GM23248 (cell line): ENCODE measurements at regions not wholly inside any gene's neighbourhood (a gene's known extent, or its start where the extent isn't known, plus 50 kb on each side); places are given as distances from the start of the nearest gene placed in this dataset.
A peak's percentile ranks its signal among the peaks of the same experiment; 100 is the strongest.

Source experiments
- DNase-seq: peaks from one replicate; pipeline ENCODE4 v3.0.0-alpha.2; 2015
- H2AFZ ChIP-seq: fragments of 200-600 bp; sonication (generic); 2 replicates; pipeline ENCODE4 v1.6.1; 2016; ENCODE audit warnings: antibody characterized with exemption
- H3F3A ChIP-seq: fragments of 200-600 bp; sonication (generic); 2 replicates; pipeline ENCODE4 v1.6.1; 2016; ENCODE audit warnings: mild to moderate bottlenecking, antibody characterized with exemption, mixed run types; ENCODE audit not compliant: insufficient read depth
- H3K27ac ChIP-seq: fragments of 200-600 bp; sonication (generic); 2 replicates; pipeline ENCODE4 v1.5.1; 2016; ENCODE audit warnings: mild to moderate bottlenecking
- H3K27me3 ChIP-seq: fragments of 200-600 bp; sonication (generic); replicated peaks from 2 replicates; pipeline ENCODE4 v1.6.1; 2016; ENCODE audit warnings: mild to moderate bottlenecking; ENCODE audit not compliant: insufficient read depth
- H3K36me3 ChIP-seq: fragments of 200-600 bp; sonication (generic); 2 replicates; pipeline ENCODE4 v1.6.1; 2016; ENCODE audit warnings: low read depth, mild to moderate bottlenecking
- H3K4me1 ChIP-seq: fragments of 200-600 bp; sonication (generic); 2 replicates; pipeline ENCODE4 v1.6.1; 2016; ENCODE audit warnings: mild to moderate bottlenecking; ENCODE audit not compliant: insufficient read depth
- H3K4me2 ChIP-seq: fragments of 200-600 bp; sonication (generic); one replicate; pipeline ENCODE4 v1.6.1; 2016; ENCODE audit warnings: mild to moderate bottlenecking; ENCODE audit not compliant: unreplicated experiment
- H3K4me3 ChIP-seq: fragments of 200-600 bp; sonication (generic); 2 replicates; pipeline ENCODE4 v1.5.1; 2016; ENCODE audit warnings: mild to moderate bottlenecking
- H3K79me2 ChIP-seq: fragments of 200-600 bp; sonication (generic); 2 replicates; pipeline ENCODE4 v1.6.1; 2016; ENCODE audit warnings: mild to moderate bottlenecking; ENCODE audit not compliant: insufficient read depth
- H3K9ac ChIP-seq: fragments of 200-600 bp; sonication (generic); 2 replicates; pipeline ENCODE4 v1.6.1; 2016; ENCODE audit warnings: mild to moderate bottlenecking
- H3K9me2 ChIP-seq: fragments of 200-600 bp; sonication (generic); 2 replicates; pipeline ENCODE4 v1.6.1; 2016; ENCODE audit warnings: mixed run types, mild to moderate bottlenecking, moderate library complexity; ENCODE audit not compliant: insufficient read depth
- H3K9me3 ChIP-seq: fragments of 200-600 bp; sonication (generic); one replicate; pipeline ENCODE4 v1.6.1; 2017; ENCODE audit warnings: low read depth
- H4K20me1 ChIP-seq: fragments of 200-600 bp; sonication (generic); 2 replicates; pipeline ENCODE4 v1.6.0; 2016; ENCODE audit not compliant: insufficient read depth
- EZH2 ChIP-seq: fragments of 200-600 bp; sonication (generic); IDR thresholded peaks from 2 replicates; pipeline ENCODE4 v1.6.1; 2018; ENCODE audit warnings: antibody characterized with exemption, mild to moderate bottlenecking; ENCODE audit not compliant: insufficient read depth, poor library complexity, severe bottlenecking
- EZH2phosphoT487 ChIP-seq: fragments of 200-600 bp; sonication (generic); IDR thresholded peaks from 2 replicates; pipeline ENCODE4 v1.6.1; 2018; ENCODE audit warnings: antibody characterized with exemption, moderate library complexity, mild to moderate bottlenecking, low read depth; ENCODE audit not compliant: insufficient read depth
- WGBS, 2 experiments: methylation state at CpG; one replicate each; pipeline ENCODE4 v1.1.6; 2015 to 2017; ENCODE audit warnings: low lambda C conversion rate in 2 of 2, low coverage in 1 of 2; ENCODE audit errors: missing lambda C conversion rate in 2 of 2; 5-methylcytosine and 5-hydroxymethylcytosine counted together
- in situ Hi-C: fragments of 300-500 bp; cut with MboI; formaldehyde crosslinking; loops from 2 replicates; pipeline ENCODE4 v1.15.0; 2020

- TF ChIP-seq EZH2 (no peak), EZH2phosphoT487 (no peak)
- no peak overlapping the region for H3K27ac ChIP-seq
- no peaks in the 10 kb centered on the region for H4K20me1 ChIP-seq
- peak; percentile 33 for DNase-seq
- no peaks in the 10 kb centered on the region for H3K79me2 ChIP-seq
- no peaks in the 10 kb centered on the region for H3K27me3 ChIP-seq
- H2AFZ ChIP-seq, result no peak overlapping the region
- H3K4me2 ChIP-seq, result no peak overlapping the region
- H3K4me3 ChIP-seq, result no peak overlapping the region
- H3K36me3 ChIP-seq, result no peaks in the 10 kb centered on the region
- H3K9ac ChIP-seq, result no peak overlapping the region
- no peaks in the 10 kb centered on the region for H3F3A ChIP-seq
- no peaks in the 10 kb centered on the region for H3K9me3 ChIP-seq
- in situ Hi-C loops, result no loop called here
- no peaks in the 10 kb centered on the region for H3K9me2 ChIP-seq
- H3K4me1 ChIP-seq, result no peaks in the 10 kb centered on the region
Observed at GRCh38 chr3:94285872-94286271, 223.0 kb downstream of the NSUN3 start.

DNA sequence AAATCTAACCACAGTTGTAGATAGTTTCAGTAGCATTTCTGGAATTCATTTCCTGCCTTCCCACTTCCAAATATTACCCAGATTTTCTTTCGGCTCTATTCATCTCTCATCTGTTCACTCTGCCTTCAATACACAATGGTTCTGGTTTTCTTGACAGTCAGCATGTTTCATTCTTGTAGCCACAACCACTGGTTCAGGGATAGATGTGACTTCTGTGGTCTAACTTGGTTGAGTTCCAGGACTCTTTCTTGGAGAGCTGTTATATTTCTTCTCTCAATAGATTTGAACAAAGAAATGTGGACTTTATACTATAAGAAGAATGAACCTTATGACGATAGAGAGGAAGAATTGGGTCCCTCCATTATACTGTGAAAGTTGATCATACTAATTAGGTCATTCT lies 228.8 kb downstream of the NSUN3 start:
- Histone ChIP-seq H2AFZ (no peak overlapping the region), H3K9me3 (no peaks in the 10 kb centered on the region), H3K9me2 (no peaks in the 10 kb centered on the region), H3K27ac (no peak overlapping the region), H4K20me1 (no peaks in the 10 kb centered on the region), H3K4me1 (no peaks in the 10 kb centered on the region), H3K79me2 (no peaks in the 10 kb centered on the region), H3K4me2 (no peak overlapping the region), H3K9ac (no peak overlapping the region), H3K27me3 (no peaks in the 10 kb centered on the region), H3K36me3 (no peaks in the 10 kb centered on the region), H3K4me3 (no peak overlapping the region), H3F3A (no peaks in the 10 kb centered on the region)
- WGBS, 2 experiments, result 0 to 2% methylated on average over 2 of the region's 2 CpGs
- TF ChIP-seq EZH2, result no peak
- TF ChIP-seq EZH2phosphoT487, result no peak
- no peak for DNase-seq
- in situ Hi-C loops, result no loop called here

GRCh38 chr3:94292151-94292550 lies 229.3 kb downstream of the NSUN3 start:
- no peaks in the 10 kb centered on the region for H3K9me3 ChIP-seq
- no peak for TF ChIP-seq EZH2
- TF ChIP-seq EZH2phosphoT487, result no peak
- no peak overlapping the region for H2AFZ ChIP-seq
- H3K36me3 ChIP-seq, result no peaks in the 10 kb centered on the region
- in situ Hi-C loops, result no loop called here
- no peaks in the 10 kb centered on the region for H3F3A ChIP-seq
- no peaks in the 10 kb centered on the region for H3K79me2 ChIP-seq
- no peak overlapping the region for H3K4me2 ChIP-seq
- no peak overlapping the region for H3K9ac ChIP-seq
- no peak for DNase-seq
- H3K9me2 ChIP-seq, result no peaks in the 10 kb centered on the region
- H3K4me3 ChIP-seq, result no peak overlapping the region
- H3K27me3 ChIP-seq, result no peaks in the 10 kb centered on the region
- H3K27ac ChIP-seq, result no peak overlapping the region
- no peaks in the 10 kb centered on the region for H3K4me1 ChIP-seq
- H4K20me1 ChIP-seq, result no peaks in the 10 kb centered on the region

DNA sequence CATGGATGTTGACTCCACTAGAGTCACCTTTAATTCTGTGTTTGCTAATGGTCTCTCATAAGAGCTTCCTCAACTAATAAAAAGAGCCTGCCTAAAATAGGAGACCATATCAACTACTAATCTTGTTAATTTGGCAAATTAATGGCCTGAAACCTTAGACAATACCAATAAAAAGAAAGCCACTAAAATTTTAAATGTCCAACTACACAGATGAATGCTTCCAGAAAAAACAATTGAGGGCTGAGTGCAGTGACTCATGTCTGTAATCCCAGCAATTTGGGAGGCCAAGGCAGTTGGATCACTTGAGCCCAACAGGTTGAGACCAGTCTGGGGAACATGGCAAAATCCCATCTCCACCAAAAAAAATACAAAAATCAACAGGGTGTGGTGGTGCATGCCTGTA lies 230.9 kb downstream of the NSUN3 start:
- DNase-seq, result no peak
- no peaks in the 10 kb centered on the region for H3K36me3 ChIP-seq
- no peaks in the 10 kb centered on the region for H3K4me1 ChIP-seq
- H3K4me2 ChIP-seq, result no peak overlapping the region
- H3K27ac ChIP-seq, result no peak overlapping the region
- no peaks in the 10 kb centered on the region for H3F3A ChIP-seq
- TF ChIP-seq EZH2 (no peak), EZH2phosphoT487 (no peak)
- H3K9me2 ChIP-seq, result no peaks in the 10 kb centered on the region
- no peaks in the 10 kb centered on the region for H3K9me3 ChIP-seq
- H3K9ac ChIP-seq, result no peak overlapping the region
- no peak overlapping the region for H2AFZ ChIP-seq
- in situ Hi-C loops, result no loop called here
- no peaks in the 10 kb centered on the region for H3K27me3 ChIP-seq
- H4K20me1 ChIP-seq, result no peaks in the 10 kb centered on the region
- H3K79me2 ChIP-seq, result no peaks in the 10 kb centered on the region
- no peak overlapping the region for H3K4me3 ChIP-seq

DNA sequence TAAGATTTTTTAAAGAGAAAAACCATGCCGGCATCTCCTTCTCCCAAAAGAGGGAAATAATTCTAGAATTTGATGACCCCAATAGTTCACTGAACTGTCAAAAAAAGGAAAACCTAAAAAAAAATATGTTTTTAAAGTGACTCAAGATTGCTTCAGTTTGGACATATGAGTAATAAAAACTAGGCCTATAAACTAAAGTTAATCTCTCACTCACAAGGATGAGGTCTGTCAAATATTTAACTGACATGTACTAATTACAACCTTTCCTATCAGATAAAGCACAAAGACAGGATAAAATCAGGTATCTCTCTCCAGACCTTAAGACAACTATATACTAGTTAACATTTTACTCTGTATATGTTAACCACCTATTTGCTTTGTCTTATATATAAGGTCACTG lies 231.9 kb downstream of the NSUN3 start:
- Histone ChIP-seq H3K9me3 (no peaks in the 10 kb centered on the region), H3K4me1 (no peaks in the 10 kb centered on the region), H4K20me1 (no peaks in the 10 kb centered on the region), H3K9me2 (no peaks in the 10 kb centered on the region), H3K36me3 (no peaks in the 10 kb centered on the region), H3K27me3 (no peaks in the 10 kb centered on the region), H3K9ac (no peak overlapping the region), H2AFZ (no peak overlapping the region), H3K27ac (no peak overlapping the region), H3K4me3 (no peak overlapping the region), H3K79me2 (no peaks in the 10 kb centered on the region), H3K4me2 (no peak overlapping the region), H3F3A (no peaks in the 10 kb centered on the region)
- TF ChIP-seq EZH2phosphoT487 (no peak), EZH2 (no peak)
- 59 to 62% methylated on average over 1 of the region's 1 CpG for WGBS, 2 experiments
- in situ Hi-C loops, result no loop called here
- no peak for DNase-seq
